ENCODE measurements at regions not wholly inside any gene's neighbourhood (a gene's known extent, or its start where the extent isn't known, plus 50 kb on each side); places are given as distances from the start of the nearest gene placed in this dataset.

- DNase-seq (ENCODE audit: low spot score) = no peak
- TF ChIP-seq, protein P1, sequence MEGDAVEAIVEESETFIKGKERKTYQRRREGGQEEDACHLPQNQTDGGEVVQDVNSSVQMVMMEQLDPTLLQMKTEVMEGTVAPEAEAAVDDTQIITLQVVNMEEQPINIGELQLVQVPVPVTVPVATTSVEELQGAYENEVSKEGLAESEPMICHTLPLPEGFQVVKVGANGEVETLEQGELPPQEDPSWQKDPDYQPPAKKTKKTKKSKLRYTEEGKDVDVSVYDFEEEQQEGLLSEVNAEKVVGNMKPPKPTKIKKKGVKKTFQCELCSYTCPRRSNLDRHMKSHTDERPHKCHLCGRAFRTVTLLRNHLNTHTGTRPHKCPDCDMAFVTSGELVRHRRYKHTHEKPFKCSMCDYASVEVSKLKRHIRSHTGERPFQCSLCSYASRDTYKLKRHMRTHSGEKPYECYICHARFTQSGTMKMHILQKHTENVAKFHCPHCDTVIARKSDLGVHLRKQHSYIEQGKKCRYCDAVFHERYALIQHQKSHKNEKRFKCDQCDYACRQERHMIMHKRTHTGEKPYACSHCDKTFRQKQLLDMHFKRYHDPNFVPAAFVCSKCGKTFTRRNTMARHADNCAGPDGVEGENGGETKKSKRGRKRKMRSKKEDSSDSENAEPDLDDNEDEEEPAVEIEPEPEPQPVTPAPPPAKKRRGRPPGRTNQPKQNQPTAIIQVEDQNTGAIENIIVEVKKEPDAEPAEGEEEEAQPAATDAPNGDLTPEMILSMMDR (IDR thresholded peaks at IDR 0.05; ENCODE audit: borderline replicate concordance, control extremely low read depth, extremely low read depth, insufficient read depth, missing control alignments) = no peak
Observed at GRCh38 chr7:19470031-19470430, 238.8 kb downstream of the POLR1F start.

DNA sequence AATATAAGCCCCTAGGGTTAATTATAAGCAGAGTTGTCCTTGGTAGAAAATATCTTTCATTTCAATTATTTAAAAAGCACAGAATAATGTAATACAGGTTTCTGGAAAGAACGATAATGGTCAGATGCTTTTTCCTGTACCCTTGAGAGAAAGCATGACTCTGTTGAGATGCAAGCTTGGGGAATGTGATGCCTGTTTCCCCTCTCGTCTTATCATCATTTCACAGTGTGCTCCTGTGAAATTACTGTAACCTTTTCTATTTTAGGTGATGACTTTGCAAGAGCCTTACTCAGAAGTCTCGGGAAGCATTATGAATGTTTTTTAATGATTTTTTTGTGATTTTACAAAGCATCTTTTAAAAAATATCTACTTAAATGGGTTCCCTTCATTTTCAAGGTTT lies 243.0 kb downstream of the POLR1F start:
- in situ Hi-C loops (cut with MboI; ENCODE audit: low sequenced_read_pairs, unreplicated experiment) = no loop called here
- TF ChIP-seq, protein P1 (IDR thresholded peaks at IDR 0.05; ENCODE audit: borderline replicate concordance, control extremely low read depth, extremely low read depth, insufficient read depth, missing control alignments) = no peak
- DNase-seq (ENCODE audit: low spot score) = no peak

More at GRCh38 chr7:19470031-19470430, 238.8 kb downstream of the POLR1F start:
- in situ Hi-C loops (cut with MboI; ENCODE audit: low sequenced_read_pairs, unreplicated experiment) = no loop called here

DNA sequence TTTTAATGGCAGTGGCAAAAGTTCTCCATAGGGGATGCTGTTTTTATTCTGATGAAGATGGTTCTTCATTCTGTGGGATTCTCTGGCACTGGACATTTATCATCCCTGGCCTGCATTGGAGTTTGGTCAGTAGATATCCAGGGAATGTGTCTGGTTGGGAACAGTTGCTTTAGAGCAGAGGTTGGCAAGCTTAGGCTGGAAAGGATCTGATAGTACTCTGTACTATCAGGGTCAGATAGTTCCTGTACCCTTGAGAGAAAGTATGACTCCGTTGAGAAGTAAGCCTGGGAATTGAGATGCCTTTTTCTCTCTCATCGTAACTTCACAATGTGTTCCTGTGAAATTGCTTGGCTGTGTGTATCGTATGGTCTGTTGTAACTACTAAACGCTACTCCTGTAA lies 244.1 kb downstream of the POLR1F start:
- in situ Hi-C loops (cut with MboI; ENCODE audit: low sequenced_read_pairs, unreplicated experiment) = no loop called here
- DNase-seq (ENCODE audit: low spot score) = no peak
- TF ChIP-seq, protein P1 (IDR thresholded peaks at IDR 0.05; ENCODE audit: borderline replicate concordance, control extremely low read depth, extremely low read depth, insufficient read depth, missing control alignments) = no peak

DNA sequence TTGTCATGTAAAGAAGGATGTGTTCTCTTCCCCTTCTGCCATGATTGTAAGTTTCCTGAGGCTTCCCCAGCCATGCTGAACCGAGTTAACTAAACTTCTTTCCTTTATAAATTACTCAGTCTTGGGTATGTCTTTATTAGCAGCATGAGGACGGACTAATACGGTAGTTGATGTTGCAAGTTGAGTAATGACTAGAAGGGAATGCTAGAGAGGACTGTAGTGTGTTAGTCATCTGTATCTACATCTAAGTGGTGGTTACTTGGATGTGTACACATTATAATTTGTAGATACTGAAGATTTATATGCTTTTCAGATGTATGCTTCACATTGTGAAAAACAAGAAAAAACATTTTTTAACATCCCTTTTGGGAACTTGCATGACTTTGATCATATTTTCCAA lies 244.6 kb downstream of the POLR1F start:
- TF ChIP-seq, protein P1 (IDR thresholded peaks at IDR 0.05; ENCODE audit: borderline replicate concordance, control extremely low read depth, extremely low read depth, insufficient read depth, missing control alignments) = no peak
- no peak for DNase-seq (ENCODE audit: low spot score)
- in situ Hi-C loops (cut with MboI; ENCODE audit: low sequenced_read_pairs, unreplicated experiment) = no loop called here

DNA sequence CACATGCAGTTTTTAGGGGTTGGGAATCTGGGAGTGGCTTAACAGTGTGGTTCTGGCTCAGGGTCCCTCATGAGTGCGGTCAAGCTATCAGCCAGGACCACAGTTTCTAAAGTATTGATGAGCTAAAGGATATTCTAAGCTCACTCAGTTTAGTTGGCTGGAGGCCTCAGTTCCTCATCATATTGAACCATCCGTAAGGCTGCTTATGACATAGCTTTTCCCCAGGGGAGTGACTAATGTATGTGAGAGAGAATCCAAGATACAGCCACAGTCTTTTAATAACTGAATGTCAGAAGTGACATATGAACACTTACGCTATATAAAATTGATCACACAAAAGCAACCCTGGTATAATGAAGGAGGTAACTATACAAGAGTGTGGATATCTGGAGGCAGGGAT lies 245.3 kb downstream of the POLR1F start:
- in situ Hi-C loops (cut with MboI; ENCODE audit: low sequenced_read_pairs, unreplicated experiment) = no loop called here
- DNase-seq (ENCODE audit: low spot score) = no peak
- TF ChIP-seq, protein P1 (IDR thresholded peaks at IDR 0.05; ENCODE audit: borderline replicate concordance, control extremely low read depth, extremely low read depth, insufficient read depth, missing control alignments) = no peak

DNA sequence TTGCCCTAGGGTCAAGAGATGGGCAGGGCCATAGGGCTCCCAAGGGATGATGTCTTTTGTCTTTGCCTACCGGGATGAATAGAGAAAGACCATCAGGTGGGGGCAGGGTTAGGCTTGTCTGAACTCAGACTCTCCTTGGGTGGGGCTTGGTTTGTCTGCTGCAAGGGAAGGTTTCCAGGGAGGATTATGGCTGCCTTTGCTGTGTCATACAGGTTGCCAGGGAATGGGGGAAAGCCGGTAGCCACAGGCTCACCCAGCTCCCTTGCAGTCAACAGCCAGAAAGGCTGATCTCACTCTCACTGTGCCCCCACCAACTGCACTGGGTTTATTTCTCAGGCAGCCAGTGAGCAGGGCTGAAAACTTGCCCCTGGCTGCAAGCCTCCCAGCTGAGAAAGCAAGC lies 253.2 kb downstream of the POLR1F start:
- no peak for DNase-seq (ENCODE audit: low spot score)

More for the DNA sequence above, 253.2 kb downstream of the POLR1F start:
- in situ Hi-C loops (cut with MboI; ENCODE audit: low sequenced_read_pairs, unreplicated experiment) = no loop called here
- TF ChIP-seq, protein P1 (IDR thresholded peaks at IDR 0.05; ENCODE audit: borderline replicate concordance, control extremely low read depth, extremely low read depth, insufficient read depth, missing control alignments) = no peak

Data from GM13976 (cell line).